GM12874 (cell line): ENCODE measurements at regions not wholly inside any gene's neighbourhood (a gene's known extent, or its start where the extent isn't known, plus 50 kb on each side); places are given as distances from the start of the nearest gene placed in this dataset.

Experiments used
- CTCF ChIP-seq: IDR thresholded peaks from 2 replicates; pipeline ENCODE4 v1.5.1; 2011; ENCODE audit warnings: low read depth, mild to moderate bottlenecking, control low read depth, low read length, moderate library complexity; ENCODE audit not compliant: insufficient read depth

GRCh38 chr2:237229905-237230304, 144.2 kb downstream of the COPS8 start:
- no peak for TF ChIP-seq CTCF

DNA sequence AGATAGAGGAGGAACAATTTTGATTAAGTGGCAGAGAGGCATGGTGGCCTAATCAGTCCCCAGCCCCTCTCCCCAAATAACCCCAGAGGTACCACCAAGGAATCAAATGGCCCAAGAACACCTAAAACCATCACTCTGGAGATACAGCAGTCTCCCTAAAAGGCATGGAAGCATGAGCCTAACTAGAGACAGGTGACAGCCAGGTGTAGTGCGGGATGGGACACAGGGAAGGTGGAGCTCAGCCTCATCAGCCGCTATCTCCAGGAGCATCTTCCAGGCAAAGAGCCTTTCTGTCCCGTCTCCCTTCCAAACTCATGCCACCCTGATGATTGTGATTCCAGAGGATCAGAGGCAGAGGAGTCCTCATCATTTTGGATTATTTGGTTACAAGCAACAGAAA, 144.7 kb downstream of the COPS8 start:
- TF ChIP-seq CTCF, result no peak

DNA sequence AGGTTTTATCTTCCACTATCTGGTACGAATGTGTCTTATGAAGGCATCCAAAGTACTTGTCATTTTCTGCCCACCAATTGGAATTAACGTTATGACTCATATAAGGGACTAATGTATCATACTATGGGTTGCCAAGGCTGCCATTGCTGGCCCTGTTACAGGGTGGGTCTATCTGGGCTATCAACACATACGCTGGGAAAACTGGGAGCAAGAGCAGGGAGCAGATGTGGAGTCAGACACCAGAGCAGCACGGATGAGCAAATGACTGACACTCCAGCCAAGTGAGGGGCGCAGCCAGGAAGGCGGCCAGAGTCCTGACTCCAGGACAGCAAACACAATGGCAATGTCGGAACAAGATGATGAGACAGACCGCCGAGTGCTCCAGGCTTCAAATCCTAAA, 145.9 kb downstream of the COPS8 start:
- TF ChIP-seq CTCF, result no peak

- no peak for TF ChIP-seq CTCF
Observed at GRCh38 chr2:237232166-237232565, 146.5 kb downstream of the COPS8 start.

DNA sequence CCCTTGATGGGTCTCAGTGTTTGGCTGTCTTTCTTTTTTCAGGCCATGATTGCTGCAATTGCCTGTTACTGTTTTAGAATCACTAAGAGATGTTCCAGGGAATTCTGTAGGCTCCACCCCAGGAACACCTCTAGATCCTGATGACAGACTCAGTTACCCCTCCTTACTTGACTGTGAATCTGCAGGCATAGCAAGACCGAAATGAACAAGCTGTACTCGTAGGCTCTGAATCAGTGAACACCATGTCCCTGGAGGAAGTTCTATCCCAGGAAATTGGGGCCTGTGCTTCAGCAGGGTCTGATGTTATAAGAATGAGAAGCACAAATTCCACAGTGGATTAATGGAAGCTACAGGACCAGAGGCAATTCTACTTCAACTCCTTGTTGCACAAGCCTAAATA, 148.6 kb downstream of the COPS8 start:
- TF ChIP-seq CTCF, result no peak

GRCh38 chr2:237235383-237236095, 149.8 kb downstream of the COPS8 start:
- no peak for TF ChIP-seq CTCF

- no peak for TF ChIP-seq CTCF
Observed at GRCh38 chr2:237236188-237236587, 150.5 kb downstream of the COPS8 start.

- TF ChIP-seq CTCF, result no peak
Observed at GRCh38 chr2:237238249-237238648, 152.6 kb downstream of the COPS8 start.
